Astrocyte (in vitro differentiated cells and primary cell): ENCODE measurements at regions not wholly inside any gene's neighbourhood (a gene's known extent, or its start where the extent isn't known, plus 50 kb on each side); places are given as distances from the start of the nearest gene placed in this dataset.

ENCODE experiments used
- DNase-seq: peaks from one replicate; pipeline ENCODE4 v3.0.0-alpha.2; 2010; ENCODE audit warnings: low read depth
- FAIRE-seq: peaks from 2 replicates; lab custom pipeline; 2011; peaks lifted over from hg19 to GRCh38; lab: Jason Lieb, UNC
- H2AFZ ChIP-seq: 2 replicates; pipeline ENCODE4 v1.6.0; 2012; ENCODE audit warnings: low read depth, low read length, inconsistent platforms
- H3K27ac ChIP-seq: 2 replicates; pipeline ENCODE4 v1.5.1; 2011; ENCODE audit warnings: low read depth, low read length, inconsistent platforms
- H3K27me3 ChIP-seq: 2 replicates; pipeline ENCODE4 v1.6.0; 2011; ENCODE audit warnings: low read length, inconsistent platforms; ENCODE audit not compliant: insufficient read depth
- H3K36me3 ChIP-seq: 2 replicates; pipeline ENCODE4 v1.5.1; 2011; ENCODE audit warnings: low read length, inconsistent platforms; ENCODE audit not compliant: insufficient read depth
- H3K4me1 ChIP-seq: 2 replicates; pipeline ENCODE4 v1.5.1; 2011; ENCODE audit warnings: low read length, inconsistent platforms; ENCODE audit not compliant: insufficient read depth
- H3K4me2 ChIP-seq: 2 replicates; pipeline ENCODE4 v1.6.0; 2012; ENCODE audit warnings: low read length, inconsistent platforms
- H3K4me3 ChIP-seq: 2 replicates; pipeline ENCODE4 v1.5.1; 2011; ENCODE audit warnings: low read depth, mild to moderate bottlenecking, low read length, inconsistent platforms; ENCODE audit not compliant: insufficient read depth
- H3K79me2 ChIP-seq: 2 replicates; pipeline ENCODE4 v1.6.0; 2012; ENCODE audit warnings: mild to moderate bottlenecking, low read length, inconsistent platforms; ENCODE audit not compliant: insufficient read depth
- H3K9ac ChIP-seq: 2 replicates; pipeline ENCODE4 v1.6.0; 2012; ENCODE audit warnings: mild to moderate bottlenecking, low read length, inconsistent platforms
- H3K9me3 ChIP-seq: 2 replicates; pipeline ENCODE4 v1.5.1; 2012; ENCODE audit warnings: low read depth, mild to moderate bottlenecking, low read length, inconsistent platforms; ENCODE audit not compliant: insufficient read depth
- H4K20me1 ChIP-seq: 2 replicates; pipeline ENCODE4 v1.6.0; 2012; ENCODE audit warnings: low read length, inconsistent platforms; ENCODE audit not compliant: insufficient read depth
- H3K27ac Mint-ChIP-seq: one replicate; pipeline ENCODE4 v1.8.0; 2021; ENCODE audit warnings: mild to moderate bottlenecking, mixed read lengths; ENCODE audit not compliant: unreplicated experiment
- H3K27me3 Mint-ChIP-seq: one replicate; pipeline ENCODE4 v1.8.0; 2021; ENCODE audit warnings: low read depth, mixed read lengths; ENCODE audit not compliant: unreplicated experiment
- H3K36me3 Mint-ChIP-seq: one replicate; pipeline ENCODE4 v1.8.0; 2021; ENCODE audit warnings: low read depth, mixed read lengths; ENCODE audit not compliant: unreplicated experiment
- H3K4me1 Mint-ChIP-seq: one replicate; pipeline ENCODE4 v1.8.0; 2021; ENCODE audit warnings: low read depth, mixed read lengths; ENCODE audit not compliant: unreplicated experiment
- H3K4me3 Mint-ChIP-seq: one replicate; pipeline ENCODE4 v1.8.0; 2021; ENCODE audit warnings: mild to moderate bottlenecking, moderate library complexity, mixed read lengths; ENCODE audit not compliant: unreplicated experiment
- H3K9me3 Mint-ChIP-seq: one replicate; pipeline ENCODE4 v1.8.0; 2021; ENCODE audit warnings: mild to moderate bottlenecking, mixed read lengths; ENCODE audit not compliant: unreplicated experiment
- EZH2 ChIP-seq: IDR thresholded peaks from 2 replicates; pipeline ENCODE4 v1.6.1; 2012; ENCODE audit warnings: mild to moderate bottlenecking, low read length, inconsistent platforms; ENCODE audit not compliant: insufficient read depth
- TF ChIP-seq, protein P1 (sequence below): IDR thresholded peaks from 2 replicates; pipeline ENCODE4 v1.5.1; 2011; ENCODE audit warnings: low read depth, mild to moderate bottlenecking, inconsistent platforms, low read length, moderate library complexity; ENCODE audit not compliant: insufficient read depth

DNA sequence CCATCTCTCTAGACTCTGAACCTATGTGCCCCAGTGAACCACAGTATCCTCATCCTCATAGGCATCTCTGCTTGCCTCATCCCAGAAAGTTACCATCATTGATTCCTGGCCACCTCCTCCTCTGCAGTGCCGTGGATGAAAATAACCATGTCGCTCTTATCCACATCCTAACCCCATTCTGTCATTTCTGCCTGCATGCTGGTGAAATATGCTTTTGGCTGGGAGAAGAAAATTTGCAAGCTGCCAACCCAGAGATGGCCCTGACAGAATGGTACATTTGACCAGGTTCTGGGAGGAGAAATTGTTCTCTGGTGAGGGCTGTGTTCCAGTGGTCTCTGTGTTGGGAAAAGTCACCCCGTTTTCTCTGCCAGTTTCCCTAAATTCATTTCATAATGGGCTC lies 149.7 kb downstream of the NMUR2 start:
- no peaks in the 10 kb centered on the region for H3K4me1 ChIP-seq
- Mint-ChIP-seq H3K36me3 (no peaks in the 10 kb centered on the region), H3K9me3 (no peaks in the 10 kb centered on the region), H3K27me3 (peaks cover 7% of the 10 kb centered on the region), H3K4me3 (no peak overlapping the region), H3K27ac (no peak overlapping the region), H3K4me1 (no peaks in the 10 kb centered on the region)
- no peak for FAIRE-seq
- no peak overlapping the region for H3K9ac ChIP-seq
- H3K27me3 ChIP-seq: no peaks in the 10 kb centered on the region
- no peaks in the 10 kb centered on the region for H4K20me1 ChIP-seq
- TF ChIP-seq EZH2: no peak
- TF ChIP-seq, protein P1, sequence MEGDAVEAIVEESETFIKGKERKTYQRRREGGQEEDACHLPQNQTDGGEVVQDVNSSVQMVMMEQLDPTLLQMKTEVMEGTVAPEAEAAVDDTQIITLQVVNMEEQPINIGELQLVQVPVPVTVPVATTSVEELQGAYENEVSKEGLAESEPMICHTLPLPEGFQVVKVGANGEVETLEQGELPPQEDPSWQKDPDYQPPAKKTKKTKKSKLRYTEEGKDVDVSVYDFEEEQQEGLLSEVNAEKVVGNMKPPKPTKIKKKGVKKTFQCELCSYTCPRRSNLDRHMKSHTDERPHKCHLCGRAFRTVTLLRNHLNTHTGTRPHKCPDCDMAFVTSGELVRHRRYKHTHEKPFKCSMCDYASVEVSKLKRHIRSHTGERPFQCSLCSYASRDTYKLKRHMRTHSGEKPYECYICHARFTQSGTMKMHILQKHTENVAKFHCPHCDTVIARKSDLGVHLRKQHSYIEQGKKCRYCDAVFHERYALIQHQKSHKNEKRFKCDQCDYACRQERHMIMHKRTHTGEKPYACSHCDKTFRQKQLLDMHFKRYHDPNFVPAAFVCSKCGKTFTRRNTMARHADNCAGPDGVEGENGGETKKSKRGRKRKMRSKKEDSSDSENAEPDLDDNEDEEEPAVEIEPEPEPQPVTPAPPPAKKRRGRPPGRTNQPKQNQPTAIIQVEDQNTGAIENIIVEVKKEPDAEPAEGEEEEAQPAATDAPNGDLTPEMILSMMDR: no peak
- H2AFZ ChIP-seq: no peak overlapping the region
- H3K36me3 ChIP-seq: no peaks in the 10 kb centered on the region
- no peak overlapping the region for H3K4me3 ChIP-seq
- H3K9me3 ChIP-seq: no peaks in the 10 kb centered on the region
- no peak overlapping the region for H3K4me2 ChIP-seq
- H3K79me2 ChIP-seq: no peaks in the 10 kb centered on the region
- DNase-seq: no peak
- no peak overlapping the region for H3K27ac ChIP-seq

DNA sequence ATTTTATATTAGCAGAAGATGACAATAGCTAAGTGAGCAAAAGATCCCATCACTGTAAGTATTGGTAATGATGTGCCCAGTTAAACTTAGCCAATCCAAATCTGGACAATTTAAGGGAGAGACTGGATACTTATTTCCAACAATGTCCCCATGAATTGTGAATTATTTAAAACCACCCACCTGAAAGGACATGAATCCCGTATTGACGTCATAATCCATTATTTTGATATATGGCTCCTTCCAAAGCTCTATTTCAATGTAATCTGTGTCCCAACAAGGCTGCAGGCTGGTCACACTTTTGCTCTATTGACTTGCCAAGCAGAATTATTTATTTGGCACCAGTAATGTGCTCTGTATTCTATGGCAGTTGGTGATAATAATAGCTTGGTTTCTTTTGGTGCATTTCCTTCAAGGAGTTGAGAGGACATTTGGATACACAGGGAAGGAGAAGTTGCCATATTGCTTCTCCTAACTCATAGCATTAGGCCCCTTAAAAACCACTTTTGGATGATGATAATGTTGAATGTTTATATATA lies 157.2 kb downstream of the NMUR2 start:
- Histone ChIP-seq H3K4me1 (no peaks in the 10 kb centered on the region), H4K20me1 (no peaks in the 10 kb centered on the region), H3K27me3 (no peaks in the 10 kb centered on the region), H3K79me2 (no peaks in the 10 kb centered on the region), H3K4me2 (no peak overlapping the region), H3K9ac (no peak overlapping the region), H3K27ac (no peak overlapping the region), H2AFZ (no peak overlapping the region), H3K9me3 (no peaks in the 10 kb centered on the region), H3K4me3 (no peak overlapping the region), H3K36me3 (no peaks in the 10 kb centered on the region)
- no peak overlapping the region for H3K27ac Mint-ChIP-seq
- H3K4me1 Mint-ChIP-seq: no peaks in the 10 kb centered on the region
- H3K36me3 Mint-ChIP-seq: no peaks in the 10 kb centered on the region
- H3K27me3 Mint-ChIP-seq: no peaks in the 10 kb centered on the region
- no peak overlapping the region for H3K4me3 Mint-ChIP-seq
- no peak for DNase-seq
- no peaks in the 10 kb centered on the region for H3K9me3 Mint-ChIP-seq
- TF ChIP-seq, protein P1: no peak
- no peak for TF ChIP-seq EZH2
- no peak for FAIRE-seq

DNA sequence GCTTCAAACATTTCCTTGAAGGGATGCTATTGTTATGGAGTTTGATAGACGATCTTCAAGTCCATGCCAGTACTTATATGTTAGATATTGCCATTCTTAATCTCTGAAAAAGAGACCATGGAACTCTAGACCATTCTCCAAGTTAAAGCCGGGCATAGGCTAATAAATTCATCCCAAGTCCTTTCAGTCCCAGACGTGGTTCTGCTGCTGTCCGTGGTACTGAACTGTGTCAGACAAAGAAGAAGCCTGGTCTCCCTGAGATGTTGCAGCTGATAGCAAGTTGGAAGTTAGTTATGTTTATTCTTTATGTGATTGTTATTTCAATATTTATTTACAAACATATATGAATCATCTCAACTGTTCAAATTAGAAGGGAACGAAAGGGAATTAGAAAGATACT lies 158.7 kb downstream of the NMUR2 start:
- DNase-seq (peak; percentile 1), FAIRE-seq (no peak)
- H3K27me3 Mint-ChIP-seq: peaks cover 3% of the 10 kb centered on the region
- Histone ChIP-seq H3K4me2 (no peak overlapping the region), H3K9me3 (no peaks in the 10 kb centered on the region), H3K27ac (no peak overlapping the region), H3K4me1 (no peaks in the 10 kb centered on the region), H3K36me3 (no peaks in the 10 kb centered on the region), H3K9ac (no peak overlapping the region), H3K27me3 (no peaks in the 10 kb centered on the region), H3K79me2 (no peaks in the 10 kb centered on the region), H4K20me1 (no peaks in the 10 kb centered on the region), H3K4me3 (no peak overlapping the region), H2AFZ (no peak overlapping the region)
- TF ChIP-seq EZH2: no peak
- TF ChIP-seq, protein P1: no peak
- no peaks in the 10 kb centered on the region for H3K36me3 Mint-ChIP-seq
- H3K9me3 Mint-ChIP-seq: no peaks in the 10 kb centered on the region
- H3K27ac Mint-ChIP-seq: no peak overlapping the region
- no peaks in the 10 kb centered on the region for H3K4me1 Mint-ChIP-seq
- no peak overlapping the region for H3K4me3 Mint-ChIP-seq
